ENCODE measurements at regions not wholly inside any gene's neighbourhood (a gene's known extent, or its start where the extent isn't known, plus 50 kb on each side); places are given as distances from the start of the nearest gene placed in this dataset.
"Not testable (repeated sequence)": the region's sequence is repeated elsewhere in the genome, so short reads cannot be mapped to it uniquely, and the experiment has no call there.

GRCh38 chr2:160753331-160753654 lies 259.7 kb upstream of the RBMS1 start:
- H3K36me3 Mint-ChIP-seq (ENCODE audit: low read depth): peaks cover 17% of the 10 kb centered on the region
- peaks cover 22% of the 10 kb centered on the region for H3K9me3 Mint-ChIP-seq
- no peak overlapping the region for H3K27ac Mint-ChIP-seq
- peaks cover 8% of the 10 kb centered on the region for H3K4me1 Mint-ChIP-seq
- TF ChIP-seq CTCF (IDR thresholded peaks at IDR 0.05; ENCODE audit: unreplicated experiment in 3 of 3): no peak
- H3K4me3 Mint-ChIP-seq: no peak overlapping the region
- no peaks in the 10 kb centered on the region for H3K27me3 Mint-ChIP-seq (ENCODE audit: low read depth)

GRCh38 chr2:160753960-160754359 lies 260.4 kb upstream of the RBMS1 start:
- Mint-ChIP-seq H3K27ac (no peak overlapping the region), H3K27me3 (ENCODE audit: low read depth) (no peaks in the 10 kb centered on the region), H3K4me1 (peaks cover 5% of the 10 kb centered on the region), H3K9me3 (peaks cover 22% of the 10 kb centered on the region), H3K4me3 (no peak overlapping the region), H3K36me3 (ENCODE audit: low read depth) (peaks cover 17% of the 10 kb centered on the region)
- TF ChIP-seq CTCF (IDR thresholded peaks at IDR 0.05; ENCODE audit: unreplicated experiment in 3 of 3): no peak

- Mint-ChIP-seq H3K9me3 (peaks cover 28% of the 10 kb centered on the region), H3K36me3 (ENCODE audit: low read depth) (peaks cover 15% of the 10 kb centered on the region), H3K4me3 (no peak overlapping the region), H3K27me3 (ENCODE audit: low read depth) (no peaks in the 10 kb centered on the region), H3K27ac (no peak overlapping the region), H3K4me1 (peaks cover 1% of the 10 kb centered on the region)
- TF ChIP-seq CTCF (IDR thresholded peaks at IDR 0.05; ENCODE audit: unreplicated experiment in 3 of 3): no peak
Measured at GRCh38 chr2:160756481-160756880, 262.9 kb upstream of the RBMS1 start.

GRCh38 chr2:160762493-160763128 lies 269.0 kb upstream of the RBMS1 start:
- Mint-ChIP-seq H3K36me3 (ENCODE audit: low read depth) (peaks cover 23% of the 10 kb centered on the region), H3K9me3 (peaks cover 35% of the 10 kb centered on the region)
- H3K4me3 Mint-ChIP-seq; H3K4me1 Mint-ChIP-seq; H3K27me3 Mint-ChIP-seq (ENCODE audit: low read depth); H3K27ac Mint-ChIP-seq: not testable (repeated sequence)

GRCh38 chr2:160783474-160783873 lies 289.9 kb upstream of the RBMS1 start:
- peaks cover 35% of the 10 kb centered on the region for H3K9me3 Mint-ChIP-seq
- H3K27ac Mint-ChIP-seq: no peak overlapping the region
- no peak overlapping the region for H3K4me3 Mint-ChIP-seq
- no peak for TF ChIP-seq CTCF (IDR thresholded peaks at IDR 0.05; ENCODE audit: unreplicated experiment in 3 of 3)
- H3K36me3 Mint-ChIP-seq (ENCODE audit: low read depth): peaks cover 3% of the 10 kb centered on the region
- no peaks in the 10 kb centered on the region for H3K4me1 Mint-ChIP-seq
- H3K27me3 Mint-ChIP-seq (ENCODE audit: low read depth): no peaks in the 10 kb centered on the region

GRCh38 chr2:160784034-160784433 lies 290.4 kb upstream of the RBMS1 start:
- no peak for TF ChIP-seq CTCF (IDR thresholded peaks at IDR 0.05; ENCODE audit: unreplicated experiment in 3 of 3)
- H3K27ac Mint-ChIP-seq: no peak overlapping the region
- H3K27me3 Mint-ChIP-seq (ENCODE audit: low read depth): no peaks in the 10 kb centered on the region
- peaks cover 30% of the 10 kb centered on the region for H3K9me3 Mint-ChIP-seq
- H3K4me3 Mint-ChIP-seq: no peak overlapping the region
- no peaks in the 10 kb centered on the region for H3K36me3 Mint-ChIP-seq (ENCODE audit: low read depth)
- H3K4me1 Mint-ChIP-seq: no peaks in the 10 kb centered on the region

All from nephron (organoid).